ENCODE measurements at regions not wholly inside any gene's neighbourhood (a gene's known extent, or its start where the extent isn't known, plus 50 kb on each side); places are given as distances from the start of the nearest gene placed in this dataset.

DNA sequence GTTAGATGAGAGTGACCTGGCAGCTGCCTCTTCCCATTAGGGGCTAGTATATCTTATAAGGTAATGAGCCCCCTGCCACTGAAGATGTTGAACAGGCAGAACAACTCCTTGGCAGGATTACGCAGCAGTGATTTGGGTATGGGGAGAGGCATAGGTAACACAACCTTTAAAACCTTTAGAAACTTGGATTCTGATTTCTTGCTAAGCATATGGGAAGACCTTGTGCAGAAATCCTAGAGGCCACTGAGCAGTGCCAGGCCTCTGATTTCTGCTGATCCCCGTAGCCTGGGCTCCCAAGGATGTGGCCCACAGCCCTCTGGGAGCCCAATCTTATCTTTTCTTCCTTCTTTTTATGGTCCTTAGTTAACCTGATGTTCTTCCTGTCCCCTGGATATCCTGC lies 237.9 kb upstream of the ROPN1 start:
- no peaks in the 10 kb centered on the region for H3K9me3 ChIP-seq (ENCODE audit: insufficient read depth, low read depth, low read length)
- no peaks in the 10 kb centered on the region for H3K79me2 ChIP-seq (ENCODE audit: insufficient read depth, low read length)
- TF ChIP-seq CTCF (conservative IDR thresholded peaks at IDR 0.05; ENCODE audit: low read length), result no peak
- TF ChIP-seq EZH2phosphoT487 (IDR thresholded peaks at IDR 0.05; ENCODE audit: borderline replicate concordance), result no peak
- no peaks in the 10 kb centered on the region for H3K36me3 ChIP-seq (ENCODE audit: insufficient read depth, low read length)
- no peaks in the 10 kb centered on the region for H3F3A ChIP-seq (ENCODE audit: low read depth)
- H3K4me3 ChIP-seq (ENCODE audit: low read length, poor library complexity, severe bottlenecking), result no peak overlapping the region
- H3K4me2 ChIP-seq (ENCODE audit: low read depth, low read length, poor library complexity, severe bottlenecking), result no peak overlapping the region
- no peaks in the 10 kb centered on the region for H3K27me3 ChIP-seq (ENCODE audit: insufficient read depth, low read length, poor library complexity, severe bottlenecking)
- no peak overlapping the region for H3K9ac ChIP-seq (ENCODE audit: low read depth, low read length, poor library complexity, severe bottlenecking)
- H4K20me1 ChIP-seq (ENCODE audit: insufficient read depth, low read length, poor library complexity, severe bottlenecking), result no peaks in the 10 kb centered on the region
- no peaks in the 10 kb centered on the region for H3K4me1 ChIP-seq (ENCODE audit: insufficient read depth, low read length, poor library complexity, severe bottlenecking)
- H2AFZ ChIP-seq (ENCODE audit: low read length), result no peak overlapping the region
- no peaks in the 10 kb centered on the region for H3K9me2 ChIP-seq (replicated peaks; ENCODE audit: low read depth, low read length)

DNA sequence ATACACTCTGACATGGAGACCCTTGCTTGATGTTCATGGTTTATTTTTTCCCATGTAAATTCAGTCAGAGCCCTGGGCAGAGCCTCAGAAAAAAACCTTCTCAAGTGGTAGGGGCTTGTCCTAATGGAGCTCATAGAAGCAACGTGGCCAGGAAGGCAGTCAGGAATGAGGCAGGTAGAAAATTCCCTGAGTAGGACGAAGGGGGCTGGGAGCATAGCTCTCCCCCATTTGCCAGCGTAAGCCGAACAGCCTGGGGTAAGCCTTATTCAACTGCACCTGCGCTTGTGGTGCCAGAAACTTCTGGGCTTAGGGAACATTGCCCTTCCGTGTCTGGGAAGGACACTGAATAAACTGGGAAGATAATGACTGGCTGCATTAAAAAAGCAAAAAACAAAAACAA lies 238.5 kb upstream of the ROPN1 start:
- TF ChIP-seq CTCF (conservative IDR thresholded peaks at IDR 0.05; ENCODE audit: low read length) (no peak), EZH2phosphoT487 (IDR thresholded peaks at IDR 0.05; ENCODE audit: borderline replicate concordance) (no peak)
- Histone ChIP-seq H3K9me2 (replicated peaks; ENCODE audit: low read depth, low read length) (no peaks in the 10 kb centered on the region), H4K20me1 (ENCODE audit: insufficient read depth, low read length, poor library complexity, severe bottlenecking) (no peaks in the 10 kb centered on the region), H3K36me3 (ENCODE audit: insufficient read depth, low read length) (no peaks in the 10 kb centered on the region), H3K4me1 (ENCODE audit: insufficient read depth, low read length, poor library complexity, severe bottlenecking) (no peaks in the 10 kb centered on the region), H2AFZ (ENCODE audit: low read length) (no peak overlapping the region), H3F3A (ENCODE audit: low read depth) (no peaks in the 10 kb centered on the region), H3K4me2 (ENCODE audit: low read depth, low read length, poor library complexity, severe bottlenecking) (no peak overlapping the region), H3K4me3 (ENCODE audit: low read length, poor library complexity, severe bottlenecking) (no peak overlapping the region), H3K27me3 (ENCODE audit: insufficient read depth, low read length, poor library complexity, severe bottlenecking) (no peaks in the 10 kb centered on the region), H3K9ac (ENCODE audit: low read depth, low read length, poor library complexity, severe bottlenecking) (no peak overlapping the region), H3K79me2 (ENCODE audit: insufficient read depth, low read length) (no peaks in the 10 kb centered on the region), H3K9me3 (ENCODE audit: insufficient read depth, low read depth, low read length) (no peaks in the 10 kb centered on the region)

GRCh38 chr3:124230998-124231397 lies 239.1 kb upstream of the ROPN1 start:
- H3K4me1 ChIP-seq (ENCODE audit: insufficient read depth, low read length, poor library complexity, severe bottlenecking), result no peaks in the 10 kb centered on the region
- no peaks in the 10 kb centered on the region for H3K36me3 ChIP-seq (ENCODE audit: insufficient read depth, low read length)
- no peak overlapping the region for H3K9ac ChIP-seq (ENCODE audit: low read depth, low read length, poor library complexity, severe bottlenecking)
- no peak overlapping the region for H3K4me3 ChIP-seq (ENCODE audit: low read length, poor library complexity, severe bottlenecking)
- H3K9me2 ChIP-seq (replicated peaks; ENCODE audit: low read depth, low read length), result no peaks in the 10 kb centered on the region
- TF ChIP-seq EZH2phosphoT487 (IDR thresholded peaks at IDR 0.05; ENCODE audit: borderline replicate concordance) (no peak), CTCF (conservative IDR thresholded peaks at IDR 0.05; ENCODE audit: low read length) (no peak)
- no peaks in the 10 kb centered on the region for H3K27me3 ChIP-seq (ENCODE audit: insufficient read depth, low read length, poor library complexity, severe bottlenecking)
- no peak overlapping the region for H2AFZ ChIP-seq (ENCODE audit: low read length)
- no peaks in the 10 kb centered on the region for H4K20me1 ChIP-seq (ENCODE audit: insufficient read depth, low read length, poor library complexity, severe bottlenecking)
- no peaks in the 10 kb centered on the region for H3K79me2 ChIP-seq (ENCODE audit: insufficient read depth, low read length)
- no peak overlapping the region for H3K4me2 ChIP-seq (ENCODE audit: low read depth, low read length, poor library complexity, severe bottlenecking)
- H3K9me3 ChIP-seq (ENCODE audit: insufficient read depth, low read depth, low read length), result no peaks in the 10 kb centered on the region
- H3F3A ChIP-seq (ENCODE audit: low read depth), result no peaks in the 10 kb centered on the region

Measured in Loucy (cell line).